Astrocyte of the hippocampus (primary cell): ENCODE measurements at regions not wholly inside any gene's neighbourhood (a gene's known extent, or its start where the extent isn't known, plus 50 kb on each side); places are given as distances from the start of the nearest gene placed in this dataset.

Experiments used
- DNase-seq: peaks from one replicate; pipeline ENCODE4 v3.0.0; 2011; ENCODE audit warnings: low read depth, low spot score

GRCh38 chr17:77894126-77894956, 64.2 kb upstream of the TNRC6C start:
- no peak for DNase-seq

GRCh38 chr17:77897741-77898301, 60.7 kb upstream of the TNRC6C start:
- no peak for DNase-seq

GRCh38 chr17:77898521-77899434, 59.7 kb upstream of the TNRC6C start:
- no peak for DNase-seq

GRCh38 chr17:77899498-77899897, 59.0 kb upstream of the TNRC6C start:
- no peak for DNase-seq

- DNase-seq, result no peak
Measured at GRCh38 chr17:77901481-77901880, 57.0 kb upstream of the TNRC6C start.

- DNase-seq, result no peak
Measured at GRCh38 chr17:77905266-77905665, 53.2 kb upstream of the TNRC6C start.

GRCh38 chr17:77905766-77906165, 52.7 kb upstream of the TNRC6C start:
- DNase-seq, result no peak

- no peak for DNase-seq
Measured at GRCh38 chr17:77906377-77906871, 52.1 kb upstream of the TNRC6C start.

- no peak for DNase-seq
Measured at GRCh38 chr17:77907497-77908461, 50.7 kb upstream of the TNRC6C start.

GRCh38 chr17:77908501-77908900, 50.0 kb upstream of the TNRC6C start:
- DNase-seq, result no peak
